SHP77 (cell line): ENCODE measurements at regions not wholly inside any gene's neighbourhood (a gene's known extent, or its start where the extent isn't known, plus 50 kb on each side); places are given as distances from the start of the nearest gene placed in this dataset.

ENCODE experiments used
- DNase-seq, 2 experiments: peaks; one replicate each; lab custom pipeline; 2025; lab: John Stamatoyannopoulos, UW

- no peak for DNase-seq
Measured at GRCh38 chr5:42351956-42352355, 71.3 kb upstream of the GHR start.

GRCh38 chr5:42360056-42360455 is 63.2 kb upstream of the GHR start:
- DNase-seq = no peak

GRCh38 chr5:42360616-42361314 is 62.5 kb upstream of the GHR start:
- no peak for DNase-seq

- DNase-seq = no peak
Measured at GRCh38 chr5:42361315-42361688, 61.9 kb upstream of the GHR start.

GRCh38 chr5:42366051-42366450 is 57.2 kb upstream of the GHR start:
- DNase-seq = no peak
